Endodermal cell (in vitro differentiated cells): ENCODE measurements at regions not wholly inside any gene's neighbourhood (a gene's known extent, or its start where the extent isn't known, plus 50 kb on each side); places are given as distances from the start of the nearest gene placed in this dataset.

Experiments used
- DNase-seq: peaks from one replicate; pipeline ENCODE4 v3.0.0-alpha.2; 2017
- H3K27ac ChIP-seq: 2 replicates; pipeline ENCODE4 v1.5.1; 2013; ENCODE audit warnings: mild to moderate bottlenecking, low read depth, low read length, moderate library complexity
- H3K27me3 ChIP-seq: 2 replicates; pipeline ENCODE4 v1.6.1; 2013; ENCODE audit warnings: mild to moderate bottlenecking, low read length, moderate library complexity; ENCODE audit not compliant: insufficient read depth, control insufficient read depth, poor library complexity, severe bottlenecking
- H3K36me3 ChIP-seq: 2 replicates; pipeline ENCODE4 v1.7.0; 2013; ENCODE audit warnings: mild to moderate bottlenecking, low read length, moderate library complexity; ENCODE audit not compliant: control insufficient read depth, insufficient read depth
- H3K4me1 ChIP-seq: one replicate; pipeline ENCODE4 v1.7.0; 2013; ENCODE audit warnings: low read length; ENCODE audit not compliant: control insufficient read depth, insufficient read depth
- H3K4me3 ChIP-seq: 2 replicates; pipeline ENCODE4 v1.5.1; 2013; ENCODE audit warnings: mild to moderate bottlenecking, low read length, moderate library complexity
- H3K9ac ChIP-seq: 2 replicates; pipeline ENCODE4 v1.6.1; 2013; ENCODE audit warnings: mild to moderate bottlenecking, low read length, moderate library complexity; ENCODE audit not compliant: poor library complexity, severe bottlenecking; ENCODE audit errors: extremely low read depth
- H3K9me3 ChIP-seq: 2 replicates; pipeline ENCODE4 v1.6.1; 2013; ENCODE audit warnings: mild to moderate bottlenecking, low read length, moderate library complexity; ENCODE audit not compliant: control insufficient read depth
- H3K27ac Mint-ChIP-seq: 2 replicates; pipeline ENCODE4 v1.8.0; 2020; ENCODE audit warnings: mixed read lengths
- H3K27me3 Mint-ChIP-seq: 2 replicates; pipeline ENCODE4 v1.8.0; 2021; ENCODE audit warnings: mild to moderate bottlenecking, mixed read lengths; ENCODE audit not compliant: insufficient read depth
- H3K36me3 Mint-ChIP-seq: 2 replicates; pipeline ENCODE4 v1.8.0; 2020; ENCODE audit warnings: low read depth, mixed read lengths
- H3K4me1 Mint-ChIP-seq: 2 replicates; pipeline ENCODE4 v1.8.0; 2020; ENCODE audit warnings: mixed read lengths
- H3K4me3 Mint-ChIP-seq: 2 replicates; pipeline ENCODE4 v1.8.0; 2020; ENCODE audit warnings: mild to moderate bottlenecking, moderate library complexity, mixed read lengths
- H3K9me3 Mint-ChIP-seq: 2 replicates; pipeline ENCODE4 v1.8.0; 2020; ENCODE audit warnings: mild to moderate bottlenecking, mixed read lengths
- WGBS, 2 experiments: methylation state at CpG; one replicate each; pipeline versions ENCODE4 v1.1.5 to v1.1.7; 2013; ENCODE audit warnings: missing lambda C conversion rate in 2 of 2, mixed read lengths in 1 of 2; ENCODE audit not compliant: insufficient coverage in 1 of 2, insufficient read length in 1 of 2; 5-methylcytosine and 5-hydroxymethylcytosine counted together
- TF ChIP-seq, protein P1 (sequence below): fragments of 200-600 bp; sonication (generic); conservative IDR thresholded peaks from 2 replicates; pipeline ENCODE4 v1.5.0; 2021; ENCODE audit warnings: antibody characterized with exemption, mild to moderate bottlenecking

DNA sequence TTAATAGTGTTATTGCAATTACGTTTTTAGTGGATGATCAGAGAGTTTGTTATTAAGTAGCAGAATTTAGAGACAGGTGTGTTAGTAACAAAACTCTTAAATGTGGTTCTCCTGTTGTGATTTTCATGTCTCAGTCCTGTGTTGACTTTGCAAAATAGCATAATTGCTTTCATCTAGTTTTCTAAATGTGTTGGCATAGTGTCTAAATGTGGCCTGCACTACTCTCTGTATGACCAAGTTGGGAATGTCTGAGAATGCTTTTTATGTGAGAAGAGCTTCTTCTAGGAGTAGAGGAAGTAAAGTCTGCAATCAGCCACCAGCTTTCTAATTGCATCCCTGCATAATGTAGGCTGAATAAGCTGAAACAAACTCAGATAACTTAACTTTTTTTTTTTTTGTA is 158.6 kb upstream of the FAT1 start:
- peaks cover 4% of the 10 kb centered on the region for H3K9me3 Mint-ChIP-seq
- H3K4me1 Mint-ChIP-seq = peaks cover 6% of the 10 kb centered on the region
- H3K27ac Mint-ChIP-seq = no peak overlapping the region
- H3K4me1 ChIP-seq = no peaks in the 10 kb centered on the region
- H3K9me3 ChIP-seq = no peaks in the 10 kb centered on the region
- no peak overlapping the region for H3K4me3 Mint-ChIP-seq
- H3K27ac ChIP-seq = no peak overlapping the region
- H3K36me3 ChIP-seq = no peaks in the 10 kb centered on the region
- 69 to 88% methylated on average over 1 of the region's 1 CpG for WGBS, 2 experiments
- no peaks in the 10 kb centered on the region for H3K27me3 Mint-ChIP-seq
- no peak for DNase-seq
- no peak overlapping the region for H3K4me3 ChIP-seq
- no peaks in the 10 kb centered on the region for H3K27me3 ChIP-seq
- no peaks in the 10 kb centered on the region for H3K36me3 Mint-ChIP-seq
- TF ChIP-seq, protein P1, sequence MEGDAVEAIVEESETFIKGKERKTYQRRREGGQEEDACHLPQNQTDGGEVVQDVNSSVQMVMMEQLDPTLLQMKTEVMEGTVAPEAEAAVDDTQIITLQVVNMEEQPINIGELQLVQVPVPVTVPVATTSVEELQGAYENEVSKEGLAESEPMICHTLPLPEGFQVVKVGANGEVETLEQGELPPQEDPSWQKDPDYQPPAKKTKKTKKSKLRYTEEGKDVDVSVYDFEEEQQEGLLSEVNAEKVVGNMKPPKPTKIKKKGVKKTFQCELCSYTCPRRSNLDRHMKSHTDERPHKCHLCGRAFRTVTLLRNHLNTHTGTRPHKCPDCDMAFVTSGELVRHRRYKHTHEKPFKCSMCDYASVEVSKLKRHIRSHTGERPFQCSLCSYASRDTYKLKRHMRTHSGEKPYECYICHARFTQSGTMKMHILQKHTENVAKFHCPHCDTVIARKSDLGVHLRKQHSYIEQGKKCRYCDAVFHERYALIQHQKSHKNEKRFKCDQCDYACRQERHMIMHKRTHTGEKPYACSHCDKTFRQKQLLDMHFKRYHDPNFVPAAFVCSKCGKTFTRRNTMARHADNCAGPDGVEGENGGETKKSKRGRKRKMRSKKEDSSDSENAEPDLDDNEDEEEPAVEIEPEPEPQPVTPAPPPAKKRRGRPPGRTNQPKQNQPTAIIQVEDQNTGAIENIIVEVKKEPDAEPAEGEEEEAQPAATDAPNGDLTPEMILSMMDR = no peak
- no peak overlapping the region for H3K9ac ChIP-seq

DNA sequence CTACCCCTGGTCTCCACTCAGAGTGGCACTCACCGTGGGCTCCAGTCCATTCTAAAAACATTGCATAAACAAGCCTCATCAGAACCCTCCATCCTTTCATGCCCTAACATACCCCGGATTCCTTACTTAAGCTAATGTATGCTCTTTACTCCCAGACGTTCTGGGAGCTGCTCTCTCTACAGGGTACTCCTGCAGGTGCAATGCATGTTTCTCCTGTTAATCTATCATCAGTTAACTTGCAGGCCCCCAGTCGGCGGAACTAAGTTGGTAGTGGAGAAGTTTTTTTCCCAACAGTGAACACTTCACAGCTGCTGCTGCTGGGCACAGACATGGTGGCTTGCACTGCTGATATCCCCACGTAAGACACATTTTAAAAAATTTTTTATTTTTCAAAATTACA is 161.6 kb upstream of the FAT1 start:
- H3K36me3 ChIP-seq = no peaks in the 10 kb centered on the region
- no peaks in the 10 kb centered on the region for H3K4me1 ChIP-seq
- H3K27me3 Mint-ChIP-seq = peaks cover 2% of the 10 kb centered on the region
- 39 to 80% methylated on average over 3 to 5 of the region's 6 CpGs for WGBS, 2 experiments
- peaks cover 10% of the 10 kb centered on the region for H3K4me1 Mint-ChIP-seq
- TF ChIP-seq, protein P1 = no peak
- DNase-seq = no peak
- no peaks in the 10 kb centered on the region for H3K27me3 ChIP-seq
- no peaks in the 10 kb centered on the region for H3K36me3 Mint-ChIP-seq
- no peak overlapping the region for H3K27ac Mint-ChIP-seq
- no peak overlapping the region for H3K9ac ChIP-seq
- H3K27ac ChIP-seq = no peak overlapping the region
- no peaks in the 10 kb centered on the region for H3K9me3 ChIP-seq
- H3K4me3 ChIP-seq = no peak overlapping the region
- H3K4me3 Mint-ChIP-seq = no peak overlapping the region
- H3K9me3 Mint-ChIP-seq = peaks cover 5% of the 10 kb centered on the region

DNA sequence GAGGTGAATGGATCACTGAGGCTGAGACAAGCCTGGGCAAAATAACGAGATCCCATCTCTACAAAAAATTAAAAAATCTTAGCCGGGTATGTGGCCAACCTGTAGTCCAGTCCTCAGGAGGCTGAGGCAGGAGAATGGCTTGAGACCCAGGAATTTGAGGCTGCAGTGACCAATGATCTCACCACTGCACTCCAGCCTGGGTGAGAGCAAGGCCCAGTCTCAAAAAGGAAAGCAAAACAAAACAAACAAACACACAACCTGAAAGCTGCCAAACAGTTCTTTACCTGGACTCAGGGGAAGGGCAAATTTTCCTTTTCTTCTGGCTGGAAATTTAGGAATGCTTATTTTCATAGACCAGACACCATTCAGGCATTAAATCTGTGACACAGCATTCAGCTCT is 163.1 kb upstream of the FAT1 start:
- Histone ChIP-seq H3K36me3 (no peaks in the 10 kb centered on the region), H3K27me3 (no peaks in the 10 kb centered on the region), H3K27ac (peak overlapping the region; percentile 88), H3K9ac (no peak overlapping the region), H3K4me1 (no peaks in the 10 kb centered on the region), H3K9me3 (no peaks in the 10 kb centered on the region), H3K4me3 (no peak overlapping the region)
- peaks cover 2% of the 10 kb centered on the region for H3K27me3 Mint-ChIP-seq
- TF ChIP-seq, protein P1 = no peak
- H3K4me1 Mint-ChIP-seq = peaks cover 10% of the 10 kb centered on the region
- peaks cover 13% of the 10 kb centered on the region for H3K9me3 Mint-ChIP-seq
- H3K27ac Mint-ChIP-seq = no peak overlapping the region
- 86% methylated on average over 2 of the region's 2 CpGs; no CpG with 5 or more reads in 1 of the 2 experiments for WGBS, 2 experiments
- peak overlapping the region; percentile 76 for H3K4me3 Mint-ChIP-seq
- H3K36me3 Mint-ChIP-seq = no peaks in the 10 kb centered on the region
- no peak for DNase-seq
